ENCODE measurements at regions not wholly inside any gene's neighbourhood (a gene's known extent, or its start where the extent isn't known, plus 50 kb on each side); places are given as distances from the start of the nearest gene placed in this dataset.

- no peak for DNase-seq
- no peak overlapping the region for H3K4me3 ChIP-seq (replicated peaks in 1 of 3)
- no peak for TF ChIP-seq POLR2A (IDR thresholded peaks at IDR 0.05)
- TF ChIP-seq, protein P1, sequence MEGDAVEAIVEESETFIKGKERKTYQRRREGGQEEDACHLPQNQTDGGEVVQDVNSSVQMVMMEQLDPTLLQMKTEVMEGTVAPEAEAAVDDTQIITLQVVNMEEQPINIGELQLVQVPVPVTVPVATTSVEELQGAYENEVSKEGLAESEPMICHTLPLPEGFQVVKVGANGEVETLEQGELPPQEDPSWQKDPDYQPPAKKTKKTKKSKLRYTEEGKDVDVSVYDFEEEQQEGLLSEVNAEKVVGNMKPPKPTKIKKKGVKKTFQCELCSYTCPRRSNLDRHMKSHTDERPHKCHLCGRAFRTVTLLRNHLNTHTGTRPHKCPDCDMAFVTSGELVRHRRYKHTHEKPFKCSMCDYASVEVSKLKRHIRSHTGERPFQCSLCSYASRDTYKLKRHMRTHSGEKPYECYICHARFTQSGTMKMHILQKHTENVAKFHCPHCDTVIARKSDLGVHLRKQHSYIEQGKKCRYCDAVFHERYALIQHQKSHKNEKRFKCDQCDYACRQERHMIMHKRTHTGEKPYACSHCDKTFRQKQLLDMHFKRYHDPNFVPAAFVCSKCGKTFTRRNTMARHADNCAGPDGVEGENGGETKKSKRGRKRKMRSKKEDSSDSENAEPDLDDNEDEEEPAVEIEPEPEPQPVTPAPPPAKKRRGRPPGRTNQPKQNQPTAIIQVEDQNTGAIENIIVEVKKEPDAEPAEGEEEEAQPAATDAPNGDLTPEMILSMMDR (IDR thresholded peaks at IDR 0.05) = no peak
- H3K36me3 ChIP-seq = no peaks in the 10 kb centered on the region
- no peaks in the 10 kb centered on the region for H3K27me3 ChIP-seq
- intact Hi-C loops (cut with DNase I) = no loop called here
- no peaks in the 10 kb centered on the region for H3K9me3 ChIP-seq
- no peaks in the 10 kb centered on the region for H3K4me1 ChIP-seq
- WGBS, 2 donors = 92% methylated on average over 4 of the region's 4 CpGs
- H3K27ac ChIP-seq = no peak overlapping the region
Observed at GRCh38 chr1:59171788-59172187, 125.1 kb upstream of the FGGY start.

DNA sequence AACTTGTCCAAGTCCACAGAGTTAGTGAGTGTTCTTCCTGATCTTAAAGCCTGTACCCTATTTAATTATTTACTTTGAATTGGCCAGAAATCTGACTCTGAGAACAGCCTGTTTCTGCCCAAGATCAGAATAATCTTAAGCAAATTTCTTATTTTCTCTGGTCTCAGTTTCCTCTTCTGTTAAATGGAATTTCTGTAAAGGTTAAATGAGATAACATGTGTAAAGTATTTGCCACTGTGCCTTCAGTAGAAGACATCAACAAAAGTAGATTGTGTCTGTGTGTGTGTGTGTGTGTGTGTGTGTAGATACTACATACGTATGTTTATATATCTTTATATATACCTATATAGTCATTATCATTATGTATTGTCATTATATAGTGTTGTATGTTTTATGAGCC is 124.2 kb upstream of the FGGY start:
- Histone ChIP-seq H3K9me3 (no peaks in the 10 kb centered on the region), H3K4me3 (replicated peaks in 1 of 3) (no peak overlapping the region), H3K27ac (no peak overlapping the region), H3K36me3 (no peaks in the 10 kb centered on the region), H3K4me1 (no peaks in the 10 kb centered on the region), H3K27me3 (no peaks in the 10 kb centered on the region)
- TF ChIP-seq POLR2A (IDR thresholded peaks at IDR 0.05) = no peak
- TF ChIP-seq, protein P1 (IDR thresholded peaks at IDR 0.05) = no peak
- 99 to 100% methylated on average over 1 of the region's 1 CpG for WGBS, 2 donors
- no peak for DNase-seq
- intact Hi-C loops (cut with DNase I) = no loop called here

- Histone ChIP-seq H3K27me3 (no peaks in the 10 kb centered on the region), H3K27ac (peak overlapping the region; percentile 26 to 51 (median 33))
- intact Hi-C loops (cut with DNase I) = no loop called here
Observed at GRCh38 chr1:59173721-59174120, 123.2 kb upstream of the FGGY start.

DNA sequence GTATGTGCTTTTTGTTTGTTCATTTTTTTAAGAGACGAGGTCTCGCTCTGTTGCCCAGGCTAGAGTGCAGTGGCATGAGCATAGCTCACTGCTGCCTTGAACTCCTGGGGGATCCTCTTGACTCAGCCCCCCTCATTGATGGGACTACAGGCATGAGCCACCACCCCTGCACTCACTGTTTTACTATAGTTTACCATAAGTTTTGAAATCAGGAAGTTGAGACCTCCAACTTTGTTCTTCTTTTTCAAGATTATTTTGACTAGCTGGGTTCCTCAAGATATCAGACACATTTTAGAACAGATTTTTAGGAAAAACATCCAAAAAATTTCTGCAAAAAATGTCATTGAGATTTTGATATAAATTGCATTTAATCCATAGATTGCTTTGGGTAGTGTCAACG is 120.4 kb upstream of the FGGY start:
- Histone ChIP-seq H3K27ac (no peak overlapping the region), H3K4me3 (replicated peaks in 1 of 3) (no peak overlapping the region), H3K4me1 (peaks cover 18 to 24% of the 10 kb centered on the region in 2 donors), H3K27me3 (no peaks in the 10 kb centered on the region), H3K9me3 (no peaks in the 10 kb centered on the region), H3K36me3 (no peaks in the 10 kb centered on the region)
- WGBS, 2 donors = 79 to 84% methylated on average over 3 of the region's 3 CpGs
- TF ChIP-seq, protein P1 (IDR thresholded peaks at IDR 0.05) = no peak
- no peak for TF ChIP-seq POLR2A (IDR thresholded peaks at IDR 0.05)
- DNase-seq = no peak
- intact Hi-C loops (cut with DNase I) = no loop called here

More at GRCh38 chr1:59173721-59174120, 123.2 kb upstream of the FGGY start:
- DNase-seq = no peak
- no peaks in the 10 kb centered on the region for H3K36me3 ChIP-seq
- H3K9me3 ChIP-seq = no peaks in the 10 kb centered on the region
- no peak overlapping the region for H3K4me3 ChIP-seq (replicated peaks in 1 of 3)
- 53 to 81% methylated on average over 1 of the region's 1 CpG for WGBS, 2 donors
- H3K4me1 ChIP-seq = no peaks in the 10 kb centered on the region
- no peak for TF ChIP-seq POLR2A (IDR thresholded peaks at IDR 0.05)
- TF ChIP-seq, protein P1 (IDR thresholded peaks at IDR 0.05) = no peak

GRCh38 chr1:59177756-59178155 is 119.1 kb upstream of the FGGY start:
- DNase-seq = no peak
- peaks cover 18 to 24% of the 10 kb centered on the region in 2 donors for H3K4me1 ChIP-seq
- H3K36me3 ChIP-seq = no peaks in the 10 kb centered on the region
- H3K27ac ChIP-seq = no peak overlapping the region
- H3K27me3 ChIP-seq = no peaks in the 10 kb centered on the region
- 94% methylated on average over 2 of the region's 2 CpGs for WGBS, 2 donors
- TF ChIP-seq, protein P1 (IDR thresholded peaks at IDR 0.05) = no peak
- no peak for TF ChIP-seq POLR2A (IDR thresholded peaks at IDR 0.05)
- intact Hi-C loops (cut with DNase I) = no loop called here
- H3K9me3 ChIP-seq = no peaks in the 10 kb centered on the region
- no peak overlapping the region for H3K4me3 ChIP-seq (replicated peaks in 1 of 3)

All from thyroid gland (tissue), 4 donors.